Right cardiac atrium (tissue), 5 donors: ENCODE measurements at regions not wholly inside any gene's neighbourhood (a gene's known extent, or its start where the extent isn't known, plus 50 kb on each side); places are given as distances from the start of the nearest gene placed in this dataset.
"Not testable (repeated sequence)": the region's sequence is repeated elsewhere in the genome, so short reads cannot be mapped to it uniquely, and the experiment has no call there.

Experiments
- ATAC-seq, 2 donors: fragments of 200-7000 bp; cut with Tn5 transposase; one replicate each; pipeline versions ENCODE4 v1.8.0 to v1.9.1; 2020; ENCODE audit warnings: moderate library complexity in 2 of 2, mild to moderate bottlenecking in 1 of 2
- DNase-seq, 3 donors: peaks; one replicate each; pipeline ENCODE4 v3.0.0-alpha.2; 2020
- H3K27ac ChIP-seq: one replicate; pipeline ENCODE4 v1.5.1; 2013; ENCODE audit warnings: mild to moderate bottlenecking, low read length, control low read depth, moderate library complexity
- H3K27me3 ChIP-seq: one replicate; pipeline ENCODE4 v1.6.1; 2013; ENCODE audit not compliant: control insufficient read depth, insufficient read depth
- H3K4me1 ChIP-seq: one replicate; pipeline ENCODE4 v1.6.1; 2013; ENCODE audit warnings: low read length; ENCODE audit not compliant: control insufficient read depth, insufficient read depth
- H3K4me3 ChIP-seq: one replicate; pipeline ENCODE4 v1.5.1; 2013; ENCODE audit warnings: low read length, control low read depth
- H3K9me3 ChIP-seq: one replicate; pipeline ENCODE4 v1.6.1; 2013; ENCODE audit warnings: low read length; ENCODE audit not compliant: control insufficient read depth
- WGBS: extraction: QIAGEN DNeasy Blood & Tissue Kit; methylation state at CpG from one replicate; pipeline ENCODE4 v1.1.7; 2013; 5-methylcytosine and 5-hydroxymethylcytosine counted together
- intact Hi-C, 4 donors: fragments of 100-400 bp; cut with DNase I; formaldehyde crosslinking; loops; one replicate each; pipeline versions ENCODE4 v1.11.0 to v1.14.0; 2022 to 2023
- microRNA-seq, 2 donors: library from miRNA; unstranded; fragments of <30 nt; microRNA quantifications; one replicate each; pipeline ENCODE4 v1.2.0, GENCODE V29; 2020 to 2021
- donor health status: healthy with polysubstance abuse.
- donor health status: DM: no; HTN: yes; CAD: no.
- donor health status: DM: no; HTN: no; CAD: no.
- donor health status: DM: no; HTN: yes; CAD: no; lungs with severe emphysema.
- donor health status: DM: yes; HTN: yes; CAD: no.

GRCh38 chr11:90294526-90294925 is 71.7 kb upstream of the CHORDC1 start:
- Histone ChIP-seq H3K4me1 (no peaks in the 10 kb centered on the region), H3K27me3 (no peaks in the 10 kb centered on the region), H3K4me3 (no peak overlapping the region), H3K9me3 (no peaks in the 10 kb centered on the region), H3K27ac (no peak overlapping the region)
- DNase-seq (no peak), ATAC-seq (no peak)
- whole genome bisulfite sequencing, result 90% methylated on average over 3 of the region's 3 CpGs
- intact Hi-C loops, result no loop called here

GRCh38 chr11:90294091-90294490 is 71.2 kb upstream of the CHORDC1 start:
- ATAC-seq, result no peak
- no peaks in the 10 kb centered on the region for H3K27me3 ChIP-seq
- H3K4me1 ChIP-seq, result no peaks in the 10 kb centered on the region
- no peak overlapping the region for H3K27ac ChIP-seq
- intact Hi-C loops, result no loop called here
- no peak for DNase-seq
- H3K9me3 ChIP-seq, result no peaks in the 10 kb centered on the region
- 89% methylated on average over 2 of the region's 2 CpGs for WGBS
- no peak overlapping the region for H3K4me3 ChIP-seq

GRCh38 chr11:90288212-90288821 is 65.5 kb upstream of the CHORDC1 start:
- no peak for ATAC-seq
- intact Hi-C loops, result loop anchor here in 2 of 4 donors (10.0 kb wide), 2 partner anchors 146 to 176 kb away; no protein-coding TSS in a partner anchor
- DNase-seq, result no peak
- no peak overlapping the region for H3K4me3 ChIP-seq
- no peaks in the 10 kb centered on the region for H3K4me1 ChIP-seq
- no peaks in the 10 kb centered on the region for H3K9me3 ChIP-seq
- H3K27ac ChIP-seq, result no peak overlapping the region
- WGBS, result 43% methylated on average over 3 of the region's 3 CpGs
- no peaks in the 10 kb centered on the region for H3K27me3 ChIP-seq

GRCh38 chr11:90286640-90287039 is 63.8 kb upstream of the CHORDC1 start:
- no peaks in the 10 kb centered on the region for H3K9me3 ChIP-seq
- ATAC-seq (no peak), DNase-seq (no peak)
- no peak overlapping the region for H3K27ac ChIP-seq
- H3K27me3 ChIP-seq, result no peaks in the 10 kb centered on the region
- H3K4me3 ChIP-seq, result no peak overlapping the region
- no peaks in the 10 kb centered on the region for H3K4me1 ChIP-seq
- intact Hi-C loops, result loop anchor here in 2 of 4 donors (10.0 kb wide), 2 partner anchors 148 to 178 kb away; no protein-coding TSS in a partner anchor
- WGBS, result 85% methylated on average over 2 of the region's 2 CpGs

- no peak for ATAC-seq
- intact Hi-C loops, result loop anchor here in 2 of 4 donors (10.0 kb wide), 2 partner anchors 151 to 181 kb away; no protein-coding TSS in a partner anchor
Measured at GRCh38 chr11:90284171-90284570, 61.3 kb upstream of the CHORDC1 start.

GRCh38 chr11:90282551-90283071 is 59.8 kb upstream of the CHORDC1 start:
- not testable (repeated sequence) for H3K27ac ChIP-seq, H3K4me3 ChIP-seq, H3K9me3 ChIP-seq, H3K4me1 ChIP-seq, H3K27me3 ChIP-seq, ATAC-seq
- peak in 2 of 3 donors; percentile 13 to 22 for DNase-seq
- 86% methylated on average over 13 of the region's 13 CpGs for WGBS
- intact Hi-C loops, result loop anchor here in 2 of 4 donors (10.0 kb wide), 2 partner anchors 152 to 182 kb away; no protein-coding TSS in a partner anchor

More at GRCh38 chr11:90284171-90284570, 61.3 kb upstream of the CHORDC1 start:
- Histone ChIP-seq H3K4me3 (no peak overlapping the region), H3K27ac (no peak overlapping the region), H3K27me3 (no peaks in the 10 kb centered on the region), H3K4me1 (no peaks in the 10 kb centered on the region), H3K9me3 (no peaks in the 10 kb centered on the region)
- DNase-seq, result no peak
- WGBS, result 67% methylated on average over 1 of the region's 1 CpG

GRCh38 chr11:90274362-90274761 is 51.5 kb upstream of the CHORDC1 start:
- Histone ChIP-seq H3K27me3 (no peaks in the 10 kb centered on the region), H3K4me1 (no peaks in the 10 kb centered on the region), H3K4me3 (no peak overlapping the region), H3K27ac (no peak overlapping the region), H3K9me3 (no peaks in the 10 kb centered on the region)
- intact Hi-C loops, result no loop called here
- DNase-seq, result no peak
- no peak for ATAC-seq
- 80% methylated on average over 4 of the region's 4 CpGs for WGBS

Small RNA genes lying in the stretch of these regions (microRNA-seq; reads per million reads assigned to microRNA genes)
- gene MIR1261 (0 reads per million in 2 donors), gene MIR4490 (0 reads per million in 2 donors)
